Mesenchymal stem cell (in vitro differentiated cells and primary cell): ENCODE measurements at regions not wholly inside any gene's neighbourhood (a gene's known extent, or its start where the extent isn't known, plus 50 kb on each side); places are given as distances from the start of the nearest gene placed in this dataset.

Source experiments
- DNase-seq: peaks from one replicate; pipeline ENCODE4 v3.0.0-alpha.2; 2013
- H2AFZ ChIP-seq: one replicate; pipeline ENCODE4 v1.6.1; 2013; ENCODE audit warnings: low read depth, mild to moderate bottlenecking, control low read depth, inconsistent platforms, low read length, moderate library complexity
- H2AK5ac ChIP-seq: 2 replicates; pipeline ENCODE4 v1.6.1; 2013; ENCODE audit warnings: low read length, moderate library complexity, mild to moderate bottlenecking, inconsistent platforms; ENCODE audit not compliant: severe bottlenecking
- H2BK120ac ChIP-seq: one replicate; pipeline ENCODE4 v1.6.1; 2013; ENCODE audit warnings: low read depth, mild to moderate bottlenecking, inconsistent platforms, low read length, moderate library complexity
- H2BK12ac ChIP-seq, 2 experiments: one replicate each; pipeline ENCODE4 v1.6.1; 2013; ENCODE audit warnings: inconsistent platforms in 2 of 2, low read length in 2 of 2, mild to moderate bottlenecking in 2 of 2, moderate library complexity in 2 of 2, control low read depth in 1 of 2
- H2BK15ac ChIP-seq: one replicate; pipeline ENCODE4 v1.6.1; 2013; ENCODE audit warnings: mild to moderate bottlenecking, low read depth, inconsistent platforms; ENCODE audit not compliant: poor library complexity, severe bottlenecking
- H2BK5ac ChIP-seq: 2 replicates; pipeline ENCODE4 v1.6.1; 2013; ENCODE audit warnings: low read depth, mild to moderate bottlenecking, low read length, control low read depth, inconsistent platforms; ENCODE audit not compliant: poor library complexity, severe bottlenecking
- H3K14ac ChIP-seq, 2 experiments: one replicate each; pipeline ENCODE4 v1.6.1; 2013; ENCODE audit warnings: inconsistent platforms in 2 of 2, low read length in 2 of 2, control low read depth in 1 of 2, mild to moderate bottlenecking in 1 of 2, moderate library complexity in 1 of 2
- H3K18ac ChIP-seq, 2 experiments: one replicate each; pipeline ENCODE4 v1.6.1; 2013; ENCODE audit warnings: inconsistent platforms in 2 of 2, low read length in 2 of 2, control low read depth in 1 of 2, low read depth in 1 of 2, mild to moderate bottlenecking in 1 of 2
- H3K23ac ChIP-seq, 2 experiments: one replicate each; pipeline ENCODE4 v1.6.1; 2013; ENCODE audit warnings: inconsistent platforms in 2 of 2, low read length in 2 of 2, mild to moderate bottlenecking in 2 of 2, moderate library complexity in 2 of 2, control low read depth in 1 of 2
- H3K27ac ChIP-seq: 2 replicates; pipeline ENCODE4 v1.5.1; 2013; ENCODE audit warnings: mild to moderate bottlenecking, moderate library complexity, low read length, control low read depth, inconsistent platforms; ENCODE audit not compliant: poor library complexity, severe bottlenecking
- H3K27me3 ChIP-seq, 2 experiments: 2 replicates each; pipeline versions ENCODE4 v1.6.1 to v1.7.0; 2013; ENCODE audit warnings: low read length in 2 of 2, mild to moderate bottlenecking in 2 of 2, moderate library complexity in 2 of 2, control low read depth in 1 of 2, inconsistent platforms in 1 of 2; ENCODE audit not compliant: control insufficient read depth in 1 of 2, insufficient read depth in 1 of 2
- H3K36me3 ChIP-seq, 2 experiments: 2 replicates each; pipeline versions ENCODE4 v1.6.1 to v1.7.0; 2013; ENCODE audit warnings: low read length in 2 of 2, control low read depth in 1 of 2, inconsistent platforms in 1 of 2, low read depth in 1 of 2, mild to moderate bottlenecking in 1 of 2; ENCODE audit not compliant: insufficient read depth in 2 of 2, control insufficient read depth in 1 of 2
- H3K4ac ChIP-seq, 2 experiments: one replicate each; pipeline ENCODE4 v1.6.1; 2013; ENCODE audit warnings: inconsistent platforms in 2 of 2, low read length in 2 of 2, mild to moderate bottlenecking in 2 of 2, moderate library complexity in 2 of 2, control low read depth in 1 of 2, low read depth in 1 of 2
- H3K4me1 ChIP-seq: 2 replicates; pipeline ENCODE4 v1.6.1; 2013; ENCODE audit warnings: low read depth, low read length, control low read depth; ENCODE audit not compliant: control insufficient read depth, insufficient read depth
- H3K4me2 ChIP-seq: 2 replicates; pipeline ENCODE4 v1.6.1; 2013; ENCODE audit warnings: low read length, mild to moderate bottlenecking, inconsistent platforms; ENCODE audit not compliant: poor library complexity, severe bottlenecking
- H3K4me3 ChIP-seq, 2 experiments: 2 replicates each; pipeline versions ENCODE4 v1.5.1 to v1.7.0; 2013; ENCODE audit warnings: low read length in 2 of 2, mild to moderate bottlenecking in 2 of 2, control low read depth in 1 of 2, low read depth in 1 of 2; ENCODE audit not compliant: insufficient read depth in 1 of 2
- H3K79me1 ChIP-seq: replicated peaks from 2 replicates; pipeline ENCODE4 v1.6.1; 2013; ENCODE audit warnings: mild to moderate bottlenecking, control low read depth, low read length, inconsistent platforms; ENCODE audit not compliant: poor library complexity, severe bottlenecking
- H3K9ac ChIP-seq: 2 replicates; pipeline ENCODE4 v1.7.0; 2013; ENCODE audit warnings: mild to moderate bottlenecking, low read length, moderate library complexity
- H3K9me3 ChIP-seq: 2 replicates; pipeline ENCODE4 v1.7.0; 2013; ENCODE audit warnings: mild to moderate bottlenecking, low read length; ENCODE audit not compliant: control insufficient read depth
- H4K8ac ChIP-seq: one replicate; pipeline ENCODE4 v1.6.1; 2013; ENCODE audit warnings: inconsistent platforms, mild to moderate bottlenecking, low read length, moderate library complexity
- H4K91ac ChIP-seq: one replicate; pipeline ENCODE4 v1.6.1; 2013; ENCODE audit warnings: mild to moderate bottlenecking, low read length, inconsistent platforms
- WGBS: methylation state at CpG from one replicate; pipeline ENCODE4 v1.1.7; 2013; ENCODE audit warnings: mixed read lengths; 5-methylcytosine and 5-hydroxymethylcytosine counted together

DNA sequence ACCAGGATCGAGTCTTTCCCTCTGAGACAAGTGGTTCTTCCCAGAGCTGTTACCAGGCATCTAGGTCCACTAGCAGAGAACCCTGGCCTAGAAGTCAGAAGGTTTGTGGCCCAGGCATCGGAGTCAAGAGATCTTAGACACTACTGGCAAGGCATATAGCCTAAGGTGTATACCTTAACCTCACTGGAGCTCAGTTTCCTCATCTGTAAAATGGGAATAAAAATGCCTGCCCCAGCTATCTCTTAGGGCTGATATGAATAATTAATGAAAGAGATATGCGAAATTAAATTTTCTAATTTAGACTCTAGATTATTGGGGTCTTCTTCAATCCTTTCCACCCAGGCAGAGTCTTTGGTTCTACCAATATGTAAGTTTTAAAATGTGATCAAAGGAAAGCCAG is 60.5 kb upstream of the NLK start:
- no peak overlapping the region for H3K14ac ChIP-seq
- no peak overlapping the region for H2AFZ ChIP-seq
- H2BK5ac ChIP-seq = no peak overlapping the region
- H3K27me3 ChIP-seq = peaks cover 19 to 30% of the 10 kb centered on the region in 2 experiments
- H2BK12ac ChIP-seq = no peak overlapping the region
- H4K91ac ChIP-seq = no peak overlapping the region
- H3K9ac ChIP-seq = no peak overlapping the region
- peaks cover 2% of the 10 kb centered on the region for H3K4me1 ChIP-seq
- H3K4ac ChIP-seq = no peak overlapping the region
- H2BK120ac ChIP-seq = no peak overlapping the region
- DNase-seq = no peak
- WGBS = 73% methylated on average over 2 of the region's 3 CpGs
- no peak overlapping the region for H3K4me2 ChIP-seq
- no peak overlapping the region for H3K27ac ChIP-seq
- H4K8ac ChIP-seq = no peak overlapping the region
- no peaks in the 10 kb centered on the region for H3K79me1 ChIP-seq
- H3K18ac ChIP-seq = no peak overlapping the region
- no peak overlapping the region for H2AK5ac ChIP-seq
- H3K36me3 ChIP-seq = no peaks in the 10 kb centered on the region
- no peak overlapping the region for H2BK15ac ChIP-seq
- H3K4me3 ChIP-seq = no peak overlapping the region
- H3K9me3 ChIP-seq = no peaks in the 10 kb centered on the region
- no peak overlapping the region for H3K23ac ChIP-seq

DNA sequence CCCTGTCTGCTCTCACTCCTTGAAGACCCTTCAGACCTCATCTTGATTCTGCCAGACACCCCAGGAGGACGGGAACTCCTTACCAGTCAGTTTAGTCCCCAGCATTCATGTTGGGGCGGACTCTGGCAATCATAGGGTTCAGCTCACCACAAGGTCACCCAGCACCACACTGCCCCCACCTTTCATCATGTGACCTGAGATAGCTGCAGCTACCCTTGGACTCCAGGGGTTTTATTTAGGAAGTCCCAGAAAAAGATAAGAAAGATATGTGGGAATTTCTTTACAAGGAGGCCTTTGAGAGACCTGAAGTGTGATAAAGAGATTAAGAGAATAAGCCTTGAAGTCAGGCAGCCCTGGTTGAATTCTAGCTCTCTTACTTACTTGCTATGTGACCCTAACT is 59.8 kb upstream of the NLK start:
- H3K9me3 ChIP-seq = no peaks in the 10 kb centered on the region
- H3K4ac ChIP-seq = no peak overlapping the region
- no peak overlapping the region for H3K18ac ChIP-seq
- H2AFZ ChIP-seq = no peak overlapping the region
- no peak overlapping the region for H3K9ac ChIP-seq
- H3K4me3 ChIP-seq = no peak overlapping the region
- no peak for DNase-seq
- H4K8ac ChIP-seq = no peak overlapping the region
- no peak overlapping the region for H3K23ac ChIP-seq
- no peak overlapping the region for H2BK120ac ChIP-seq
- no peak overlapping the region for H3K14ac ChIP-seq
- no peak overlapping the region for H2BK15ac ChIP-seq
- H3K27ac ChIP-seq = no peak overlapping the region
- no peak overlapping the region for H2AK5ac ChIP-seq
- peaks cover 19 to 30% of the 10 kb centered on the region in 2 experiments for H3K27me3 ChIP-seq
- H3K4me1 ChIP-seq = peaks cover 2% of the 10 kb centered on the region
- H3K4me2 ChIP-seq = no peak overlapping the region
- H4K91ac ChIP-seq = no peak overlapping the region
- no peak overlapping the region for H2BK12ac ChIP-seq
- no peak overlapping the region for H2BK5ac ChIP-seq
- WGBS = 89% methylated on average over 2 of the region's 2 CpGs
- H3K36me3 ChIP-seq = no peaks in the 10 kb centered on the region
- no peaks in the 10 kb centered on the region for H3K79me1 ChIP-seq

DNA sequence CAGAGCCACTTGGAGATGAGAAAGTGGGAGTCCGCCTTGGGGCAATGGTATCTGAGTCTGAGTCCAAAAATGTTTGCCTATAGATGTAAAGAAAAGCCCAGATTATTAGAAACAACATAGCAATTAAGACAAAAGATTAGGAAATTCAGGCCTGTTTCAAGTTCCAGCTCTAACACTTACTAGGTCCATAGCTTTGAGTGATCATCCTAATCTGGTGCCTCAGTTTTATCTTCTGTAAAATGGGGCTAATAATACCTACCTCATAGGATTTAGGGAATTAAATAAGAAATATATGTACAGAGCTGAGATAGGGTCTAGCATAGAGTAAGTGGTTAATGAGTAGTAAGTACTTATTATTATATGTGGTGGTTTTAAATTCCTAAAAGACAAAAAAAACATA is 58.6 kb upstream of the NLK start:
- H2BK120ac ChIP-seq = no peak overlapping the region
- H3K18ac ChIP-seq = no peak overlapping the region
- no peaks in the 10 kb centered on the region for H3K79me1 ChIP-seq
- H3K36me3 ChIP-seq = no peaks in the 10 kb centered on the region
- H2BK12ac ChIP-seq = no peak overlapping the region
- no peak for DNase-seq
- no peak overlapping the region for H3K4me3 ChIP-seq
- no peak overlapping the region for H3K14ac ChIP-seq
- no peak overlapping the region for H3K4ac ChIP-seq
- H3K9ac ChIP-seq = no peak overlapping the region
- no peak overlapping the region for H2BK5ac ChIP-seq
- H3K27me3 ChIP-seq = peaks cover 19 to 30% of the 10 kb centered on the region in 2 experiments
- H4K8ac ChIP-seq = no peak overlapping the region
- H3K27ac ChIP-seq = no peak overlapping the region
- WGBS = no CpG with 5 or more reads among the region's 1 CpG
- H2AFZ ChIP-seq = no peak overlapping the region
- no peak overlapping the region for H2AK5ac ChIP-seq
- H3K4me2 ChIP-seq = no peak overlapping the region
- H4K91ac ChIP-seq = no peak overlapping the region
- H3K9me3 ChIP-seq = no peaks in the 10 kb centered on the region
- no peak overlapping the region for H3K23ac ChIP-seq
- H2BK15ac ChIP-seq = no peak overlapping the region
- peaks cover 2% of the 10 kb centered on the region for H3K4me1 ChIP-seq

DNA sequence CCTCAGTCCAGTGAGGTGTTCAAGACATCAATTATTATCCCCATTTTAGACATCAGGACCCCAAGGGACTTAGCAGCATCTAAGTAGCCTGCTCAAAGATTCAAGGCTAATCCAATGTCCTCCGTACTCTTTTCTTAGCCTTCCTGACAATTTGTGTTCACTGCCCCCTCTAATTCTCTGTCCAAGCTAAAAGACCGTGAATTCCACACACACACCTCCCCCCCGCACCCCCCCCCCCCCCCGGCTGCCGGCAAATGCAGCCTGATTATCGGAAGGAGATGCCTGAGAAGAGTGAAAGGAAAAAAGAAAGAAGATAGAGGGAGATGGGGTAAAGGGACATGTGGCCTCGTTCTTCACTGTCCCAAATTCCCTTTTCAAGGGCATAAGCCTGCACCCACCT is 58.1 kb upstream of the NLK start:
- H3K23ac ChIP-seq = no peak overlapping the region
- H3K4ac ChIP-seq = no peak overlapping the region
- H3K27me3 ChIP-seq = peaks cover 19 to 30% of the 10 kb centered on the region in 2 experiments
- H4K8ac ChIP-seq = no peak overlapping the region
- no peak overlapping the region for H4K91ac ChIP-seq
- H3K4me2 ChIP-seq = no peak overlapping the region
- no peak overlapping the region for H2BK15ac ChIP-seq
- no peak for DNase-seq
- no peak overlapping the region for H2BK12ac ChIP-seq
- H3K4me3 ChIP-seq = no peak overlapping the region
- 75% methylated on average over 3 of the region's 7 CpGs for WGBS
- no peaks in the 10 kb centered on the region for H3K9me3 ChIP-seq
- H3K4me1 ChIP-seq = peaks cover 2% of the 10 kb centered on the region
- no peak overlapping the region for H2AFZ ChIP-seq
- no peaks in the 10 kb centered on the region for H3K36me3 ChIP-seq
- H3K9ac ChIP-seq = no peak overlapping the region
- no peak overlapping the region for H2BK5ac ChIP-seq
- H2AK5ac ChIP-seq = no peak overlapping the region
- H3K14ac ChIP-seq = no peak overlapping the region
- H2BK120ac ChIP-seq = no peak overlapping the region
- no peak overlapping the region for H3K27ac ChIP-seq
- no peak overlapping the region for H3K18ac ChIP-seq
- no peaks in the 10 kb centered on the region for H3K79me1 ChIP-seq
